Left cardiac atrium (tissue), 4 donors: ENCODE measurements at regions not wholly inside any gene's neighbourhood (a gene's known extent, or its start where the extent isn't known, plus 50 kb on each side); places are given as distances from the start of the nearest gene placed in this dataset.

Source experiments
- ATAC-seq, 2 donors: fragments of 200-7000 bp; cut with Tn5 transposase; one replicate each; pipeline ENCODE4 v1.9.1; 2020; ENCODE audit warnings: mild to moderate bottlenecking in 2 of 2, moderate library complexity in 2 of 2
- DNase-seq: peaks from one replicate; pipeline ENCODE4 v3.0.0-alpha.2; 2020
- intact Hi-C, 2 donors: fragments of 100-400 bp; cut with DNase I; formaldehyde crosslinking; loops; one replicate each; pipeline versions ENCODE4 v1.14.1 to v1.15.1; 2022 to 2023
- donor health status: DM: no; HTN: yes; CAD: no.
- donor health status: DM: no; HTN: yes; CAD: no; lungs with severe emphysema.
- donor health status: DM: yes; HTN: yes; CAD: no.
- donor health status: Dilated cardiomyopathy.

DNA sequence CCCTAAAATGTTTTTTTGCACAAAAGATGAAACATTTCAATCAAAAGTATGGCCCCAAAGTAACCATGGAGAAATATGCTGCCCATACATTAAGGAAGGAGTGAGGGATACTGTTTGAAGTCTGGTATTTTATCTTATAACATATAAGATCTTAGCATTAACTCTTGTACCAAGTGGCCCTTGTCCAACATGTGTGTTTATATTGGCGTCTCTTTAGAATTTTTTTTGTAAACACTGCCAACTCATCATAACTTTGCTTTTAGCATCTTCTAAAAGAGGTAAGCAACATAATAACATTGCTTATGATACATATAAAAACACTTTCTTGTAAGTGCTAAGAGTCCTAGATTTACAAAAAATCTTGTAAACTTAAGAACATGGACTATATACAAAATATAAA lies 419.7 kb downstream of the ADAMTS20 start:
- intact Hi-C loops = no loop called here
- no peak for DNase-seq
- no peak for ATAC-seq

DNA sequence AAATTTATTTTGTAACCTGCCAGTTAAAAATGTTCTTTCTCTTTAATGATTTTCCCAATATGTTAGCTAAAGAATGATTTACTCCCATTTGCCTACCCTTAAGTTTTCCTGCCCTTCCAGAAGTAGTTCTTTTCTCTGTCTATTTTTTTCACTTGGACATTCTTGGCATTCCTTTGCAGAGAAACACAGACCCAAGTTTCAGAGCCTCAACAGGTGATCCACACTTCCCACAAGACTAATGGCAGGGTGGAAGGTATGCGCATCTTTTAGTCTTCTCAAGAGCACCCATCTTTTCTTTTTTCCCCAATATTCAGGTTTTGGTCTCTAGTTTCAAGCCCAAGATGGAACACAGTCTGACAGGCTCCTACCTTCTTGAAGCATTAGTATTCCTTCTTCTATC lies 420.7 kb downstream of the ADAMTS20 start:
- intact Hi-C loops = no loop called here
- ATAC-seq (no peak), DNase-seq (no peak)

DNA sequence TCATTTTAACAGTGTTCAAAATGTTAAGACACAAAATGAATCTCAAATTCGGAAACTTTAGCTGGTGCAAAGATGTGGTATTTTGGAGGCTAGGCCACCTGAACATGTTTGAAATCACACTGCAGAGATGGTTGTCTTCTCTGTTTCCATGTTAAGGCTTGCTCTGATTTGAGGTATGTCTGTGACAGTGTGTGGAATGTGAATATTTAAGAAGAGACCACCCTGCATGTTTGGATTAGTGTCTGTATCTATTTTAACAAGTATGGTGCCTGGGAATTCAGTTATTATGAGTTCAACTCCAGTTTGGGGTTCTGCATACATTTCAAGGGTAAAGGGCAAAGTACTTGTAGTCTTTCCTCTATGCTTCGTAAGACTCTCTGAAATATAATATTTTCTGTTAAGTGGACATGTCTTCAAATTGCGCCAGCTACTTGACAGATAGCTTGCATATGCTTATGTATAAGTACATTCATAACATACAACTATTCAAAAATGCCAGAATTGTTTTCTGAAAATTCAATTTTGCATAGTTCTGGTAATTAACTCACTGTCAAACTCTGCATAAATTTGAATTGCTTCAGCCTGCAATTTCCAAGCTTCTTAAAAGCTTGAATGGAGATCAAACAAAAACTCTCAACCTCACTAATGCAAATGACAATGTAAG lies 424.0 kb downstream of the ADAMTS20 start:
- intact Hi-C loops = no loop called here
- ATAC-seq = no peak

DNA sequence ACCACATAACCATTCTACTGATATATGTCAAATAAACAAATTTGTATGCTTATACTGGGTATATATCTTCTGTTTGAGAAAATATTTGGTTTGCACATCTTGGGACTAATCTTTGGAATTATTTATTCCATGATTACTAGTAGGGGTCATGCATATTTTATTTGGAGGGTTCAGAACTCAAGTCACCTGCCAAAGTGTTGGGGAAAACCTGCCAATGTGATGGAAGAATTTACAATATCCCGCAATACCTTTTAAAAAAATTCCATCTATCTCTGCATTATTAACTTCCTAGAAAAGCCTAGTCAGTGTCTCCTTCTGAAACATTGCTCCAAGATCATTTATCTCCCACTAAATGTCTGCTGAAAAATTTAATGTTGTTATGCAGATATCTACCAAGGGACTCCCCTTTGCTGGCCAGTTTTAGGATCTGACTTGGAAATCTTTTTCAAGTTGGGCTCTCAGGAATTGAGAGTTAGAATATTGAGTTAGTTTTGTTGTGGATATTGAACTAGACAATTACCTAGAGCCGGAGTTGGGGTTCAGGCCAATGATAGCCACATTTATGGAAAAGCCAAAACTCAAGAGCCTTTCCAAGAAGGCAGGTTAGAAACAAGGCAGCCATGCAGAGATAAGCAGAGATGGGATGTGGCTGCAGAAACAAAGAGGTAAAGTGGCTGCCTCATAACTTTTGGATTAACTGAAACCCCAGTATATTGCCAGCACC lies 425.2 kb downstream of the ADAMTS20 start:
- DNase-seq (no peak), ATAC-seq (no peak)
- intact Hi-C loops = no loop called here

More for the DNA sequence above, 424.0 kb downstream of the ADAMTS20 start:
- DNase-seq = no peak

- ATAC-seq = no peak
- no peak for DNase-seq
- intact Hi-C loops = no loop called here
These were observed 428.5 kb downstream of the ADAMTS20 start for GRCh38 chr12:43123461-43123860.

- no peak for ATAC-seq
- intact Hi-C loops = no loop called here
These were observed 431.9 kb downstream of the ADAMTS20 start for GRCh38 chr12:43120150-43120549.

GRCh38 chr12:43118881-43119280 lies 433.1 kb downstream of the ADAMTS20 start:
- DNase-seq (no peak), ATAC-seq (no peak)
- intact Hi-C loops = no loop called here

More at GRCh38 chr12:43120150-43120549, 431.9 kb downstream of the ADAMTS20 start:
- no peak for DNase-seq

- intact Hi-C loops = no loop called here
- ATAC-seq = no peak
- no peak for DNase-seq
These were observed 433.8 kb downstream of the ADAMTS20 start for GRCh38 chr12:43118234-43118633.

- DNase-seq (no peak), ATAC-seq (no peak)
- intact Hi-C loops = no loop called here
These were observed 434.6 kb downstream of the ADAMTS20 start for GRCh38 chr12:43117226-43117930.

GRCh38 chr12:43115441-43116160 lies 436.4 kb downstream of the ADAMTS20 start:
- intact Hi-C loops = no loop called here
- ATAC-seq (no peak), DNase-seq (no peak)

DNA sequence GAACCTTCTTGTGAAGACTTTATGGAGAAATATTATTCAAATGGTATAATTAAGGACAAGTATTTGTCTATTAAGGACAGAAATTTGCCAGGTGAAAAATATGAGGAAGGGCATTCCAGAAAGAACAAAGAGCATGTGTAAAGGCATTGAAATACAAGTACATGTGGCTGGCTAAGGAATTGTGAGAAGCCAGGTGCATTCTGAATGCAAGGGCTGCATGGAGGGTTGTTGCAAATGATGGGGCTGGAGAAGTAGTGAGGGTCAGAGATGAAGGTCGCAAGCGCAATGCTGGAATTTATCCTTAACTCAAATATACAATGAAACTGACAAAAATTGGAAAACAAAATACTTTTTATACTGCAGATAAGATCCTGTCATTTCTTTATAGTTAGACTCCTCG lies 437.7 kb downstream of the ADAMTS20 start:
- intact Hi-C loops = no loop called here
- ATAC-seq (no peak), DNase-seq (no peak)

GRCh38 chr12:43113616-43114015 lies 438.4 kb downstream of the ADAMTS20 start:
- ATAC-seq (no peak), DNase-seq (no peak)
- intact Hi-C loops = no loop called here

DNA sequence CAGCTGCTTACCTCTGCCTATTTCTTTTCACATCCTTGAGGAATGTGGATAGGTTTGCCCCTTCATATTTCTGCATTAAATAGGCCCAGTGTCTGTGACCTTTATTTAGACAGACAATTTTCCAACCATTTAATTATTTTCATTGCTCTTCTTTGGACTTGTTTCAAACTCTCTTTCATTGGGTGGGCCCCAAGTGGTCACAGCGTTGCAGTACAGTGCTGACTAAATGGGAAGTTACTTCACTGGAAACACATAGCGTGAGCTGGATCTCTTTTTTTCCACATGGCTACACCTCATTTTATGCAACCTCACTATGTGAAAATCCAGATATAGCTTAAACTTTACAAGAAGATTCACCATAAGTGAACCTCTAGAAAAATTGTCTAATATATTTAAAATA lies 438.9 kb downstream of the ADAMTS20 start:
- ATAC-seq (peak; percentile 27 to 56), DNase-seq (no peak)
- intact Hi-C loops = no loop called here

- ATAC-seq (peak in 1 of 2 donors; percentile 88), DNase-seq (no peak)
- intact Hi-C loops = no loop called here
These were observed 439.7 kb downstream of the ADAMTS20 start for GRCh38 chr12:43112101-43112920.

- ATAC-seq = peak in 1 of 2 donors; percentile 56
- intact Hi-C loops = no loop called here
- no peak for DNase-seq
These were observed 440.4 kb downstream of the ADAMTS20 start for GRCh38 chr12:43111608-43112007.

GRCh38 chr12:43109631-43110345 lies 442.2 kb downstream of the ADAMTS20 start:
- DNase-seq (no peak), ATAC-seq (no peak)
- intact Hi-C loops = no loop called here

GRCh38 chr12:43108656-43109055 lies 443.3 kb downstream of the ADAMTS20 start:
- intact Hi-C loops = no loop called here
- ATAC-seq (no peak), DNase-seq (no peak)

DNA sequence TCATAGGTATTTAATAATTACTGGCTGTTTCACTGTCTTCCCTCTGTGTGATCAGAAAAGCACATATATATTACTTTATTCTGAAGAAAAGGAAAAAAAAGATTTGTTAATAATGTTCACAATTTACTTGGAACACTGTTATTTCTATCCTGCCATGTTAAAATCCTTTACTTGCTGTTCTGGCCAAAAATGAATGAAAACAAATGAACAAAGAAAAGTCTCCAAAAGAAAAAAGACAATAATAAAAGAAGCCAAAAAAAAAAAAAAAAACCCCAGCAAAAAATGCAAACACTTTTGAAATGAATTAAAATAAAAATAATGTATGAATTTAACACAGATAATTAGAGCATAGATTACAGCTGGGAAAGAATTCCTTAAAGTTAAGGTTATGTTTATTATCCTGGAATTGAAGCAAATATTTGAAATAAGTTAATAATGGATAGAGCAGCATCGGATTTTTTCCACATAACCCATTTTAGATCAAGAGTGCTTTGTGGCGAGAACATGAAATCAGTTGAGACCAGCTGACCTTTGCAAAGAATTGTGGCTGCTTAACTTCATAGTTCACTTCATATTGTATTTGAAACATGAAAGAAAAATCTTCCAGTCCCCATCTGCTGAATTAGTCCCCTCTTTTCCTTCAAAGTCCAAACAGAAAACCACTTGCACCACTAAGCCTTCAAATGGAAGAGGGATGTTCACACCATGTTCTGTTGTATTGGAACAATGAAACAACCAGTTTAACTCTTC lies 444.8 kb downstream of the ADAMTS20 start:
- DNase-seq = no peak
- intact Hi-C loops = no loop called here
- no peak for ATAC-seq
